ENCODE measurements at regions not wholly inside any gene's neighbourhood (a gene's known extent, or its start where the extent isn't known, plus 50 kb on each side); places are given as distances from the start of the nearest gene placed in this dataset.

DNA sequence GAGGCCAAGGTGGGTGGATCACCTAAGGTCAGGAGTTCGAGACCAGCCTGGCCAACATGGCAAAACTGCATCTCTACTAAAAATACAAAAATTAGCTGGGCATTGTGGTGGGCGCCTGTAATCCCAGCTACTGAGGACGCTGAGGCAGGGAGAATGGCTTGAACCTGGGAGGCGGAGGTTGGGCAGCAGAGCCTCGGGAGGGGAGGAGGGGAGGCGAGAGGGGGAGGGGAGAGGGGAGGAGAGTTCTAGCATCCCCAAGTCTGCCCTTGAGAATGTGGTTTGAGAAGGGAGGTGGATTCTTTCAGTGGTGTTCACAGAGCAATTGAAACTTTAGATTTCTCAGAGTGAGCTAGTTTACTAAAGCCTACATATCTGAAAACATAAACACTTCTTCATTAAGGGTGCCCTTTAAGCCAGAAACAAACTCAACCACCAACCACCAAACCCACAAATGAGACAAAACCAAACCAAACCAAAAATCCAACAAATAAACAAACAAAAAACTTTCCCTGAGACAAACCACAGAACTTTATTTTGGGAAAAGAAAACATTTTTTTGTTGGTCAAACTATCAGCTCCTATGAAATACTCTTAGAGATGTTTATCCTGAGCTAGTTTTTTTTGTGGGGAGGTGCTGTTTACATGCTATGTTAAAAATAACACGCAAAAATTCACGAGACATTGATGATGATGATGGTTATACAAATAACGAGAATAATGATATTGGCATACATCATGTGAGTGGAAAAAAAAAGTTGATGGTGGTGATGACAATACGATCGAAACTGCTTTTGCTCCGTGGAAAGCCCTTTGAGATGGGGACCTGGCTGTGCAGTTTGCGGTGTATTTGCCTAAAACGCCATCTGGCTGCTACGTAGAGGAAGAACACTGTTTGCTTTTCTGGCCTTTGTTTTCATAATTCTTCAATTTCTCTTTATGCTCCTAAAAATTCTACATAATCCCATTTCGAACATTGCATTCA lies 98.2 kb upstream of the PRKX start:
- 0 out of 2 replicates have a peak overlapping the region, but pooled peaks have one; percentile 42 for H3K4me2 ChIP-seq
- peaks cover 4% of the 10 kb centered on the region for H3K4me1 ChIP-seq (ENCODE audit: insufficient read depth)
- no peak overlapping the region for H3K4me3 Mint-ChIP-seq
- no peak overlapping the region for H2AFZ ChIP-seq
- peak; percentile 36 for DNase-seq (ENCODE audit: low spot score)
- no peaks in the 10 kb centered on the region for H3K9me2 ChIP-seq (ENCODE audit: insufficient read depth)
- H3K36me3 ChIP-seq (ENCODE audit: insufficient read depth), result no peaks in the 10 kb centered on the region
- no peak overlapping the region for H3K27ac Mint-ChIP-seq
- peaks cover 14% of the 10 kb centered on the region for H3K27me3 Mint-ChIP-seq (ENCODE audit: insufficient read depth, low read depth, poor library complexity)
- no peaks in the 10 kb centered on the region for H3F3A ChIP-seq (replicated peaks; ENCODE audit: low read depth)
- ATAC-seq, result no peak
- H3K36me3 Mint-ChIP-seq (ENCODE audit: low read depth), result no peaks in the 10 kb centered on the region
- H3K27me3 ChIP-seq (ENCODE audit: insufficient read depth), result no peaks in the 10 kb centered on the region
- no peaks in the 10 kb centered on the region for H3K9me3 Mint-ChIP-seq
- no peaks in the 10 kb centered on the region for H4K20me1 ChIP-seq (replicated peaks; ENCODE audit: insufficient read depth)
- H3K79me2 ChIP-seq (replicated peaks; ENCODE audit: insufficient read depth), result no peaks in the 10 kb centered on the region
- H3K4me3 ChIP-seq, result no peak overlapping the region
- TF ChIP-seq, protein P1, sequence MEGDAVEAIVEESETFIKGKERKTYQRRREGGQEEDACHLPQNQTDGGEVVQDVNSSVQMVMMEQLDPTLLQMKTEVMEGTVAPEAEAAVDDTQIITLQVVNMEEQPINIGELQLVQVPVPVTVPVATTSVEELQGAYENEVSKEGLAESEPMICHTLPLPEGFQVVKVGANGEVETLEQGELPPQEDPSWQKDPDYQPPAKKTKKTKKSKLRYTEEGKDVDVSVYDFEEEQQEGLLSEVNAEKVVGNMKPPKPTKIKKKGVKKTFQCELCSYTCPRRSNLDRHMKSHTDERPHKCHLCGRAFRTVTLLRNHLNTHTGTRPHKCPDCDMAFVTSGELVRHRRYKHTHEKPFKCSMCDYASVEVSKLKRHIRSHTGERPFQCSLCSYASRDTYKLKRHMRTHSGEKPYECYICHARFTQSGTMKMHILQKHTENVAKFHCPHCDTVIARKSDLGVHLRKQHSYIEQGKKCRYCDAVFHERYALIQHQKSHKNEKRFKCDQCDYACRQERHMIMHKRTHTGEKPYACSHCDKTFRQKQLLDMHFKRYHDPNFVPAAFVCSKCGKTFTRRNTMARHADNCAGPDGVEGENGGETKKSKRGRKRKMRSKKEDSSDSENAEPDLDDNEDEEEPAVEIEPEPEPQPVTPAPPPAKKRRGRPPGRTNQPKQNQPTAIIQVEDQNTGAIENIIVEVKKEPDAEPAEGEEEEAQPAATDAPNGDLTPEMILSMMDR (conservative IDR thresholded peaks at IDR 0.05; ENCODE audit: low read depth in 2 of 2), result peak; percentile 44 to 69
- TF ChIP-seq, protein P2, sequence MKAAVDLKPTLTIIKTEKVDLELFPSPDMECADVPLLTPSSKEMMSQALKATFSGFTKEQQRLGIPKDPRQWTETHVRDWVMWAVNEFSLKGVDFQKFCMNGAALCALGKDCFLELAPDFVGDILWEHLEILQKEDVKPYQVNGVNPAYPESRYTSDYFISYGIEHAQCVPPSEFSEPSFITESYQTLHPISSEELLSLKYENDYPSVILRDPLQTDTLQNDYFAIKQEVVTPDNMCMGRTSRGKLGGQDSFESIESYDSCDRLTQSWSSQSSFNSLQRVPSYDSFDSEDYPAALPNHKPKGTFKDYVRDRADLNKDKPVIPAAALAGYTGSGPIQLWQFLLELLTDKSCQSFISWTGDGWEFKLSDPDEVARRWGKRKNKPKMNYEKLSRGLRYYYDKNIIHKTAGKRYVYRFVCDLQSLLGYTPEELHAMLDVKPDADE (IDR thresholded peaks at IDR 0.05), result no peak
- peaks cover 32% of the 10 kb centered on the region for H3K4me1 Mint-ChIP-seq
- no peak overlapping the region for H3K27ac ChIP-seq (ENCODE audit: low read depth)

DNA sequence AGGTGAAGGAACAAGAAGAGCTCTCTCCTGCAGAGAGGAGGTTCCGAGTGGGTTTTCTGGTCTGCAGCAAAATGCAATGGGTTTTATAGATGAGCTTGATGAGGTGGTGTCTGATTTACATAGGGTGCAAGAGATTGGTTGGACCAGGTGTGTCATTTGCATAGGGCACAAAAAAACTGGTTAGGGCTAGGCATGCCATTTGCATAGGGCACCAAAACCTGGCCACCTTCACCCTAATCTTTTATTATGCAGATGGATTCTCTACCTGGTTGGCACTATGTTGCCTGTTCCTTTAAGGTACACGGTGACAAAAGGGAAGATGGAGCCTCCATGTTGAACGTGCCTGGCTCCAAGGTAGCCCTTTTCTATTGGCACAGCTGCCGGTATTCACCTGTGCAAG lies 94.5 kb upstream of the PRKX start:
- Histone ChIP-seq H4K20me1 (replicated peaks; ENCODE audit: insufficient read depth) (no peaks in the 10 kb centered on the region), H3K4me3 (no peak overlapping the region), H2AFZ (no peak overlapping the region), H3K27ac (ENCODE audit: low read depth) (no peak overlapping the region), H3K27me3 (ENCODE audit: insufficient read depth) (no peaks in the 10 kb centered on the region), H3K36me3 (ENCODE audit: insufficient read depth) (no peaks in the 10 kb centered on the region), H3K4me2 (no peak overlapping the region), H3F3A (replicated peaks; ENCODE audit: low read depth) (no peaks in the 10 kb centered on the region), H3K9me2 (ENCODE audit: insufficient read depth) (no peaks in the 10 kb centered on the region), H3K4me1 (ENCODE audit: insufficient read depth) (peaks cover 4% of the 10 kb centered on the region; the same call in 1 of the 2 replicates), H3K79me2 (replicated peaks; ENCODE audit: insufficient read depth) (no peaks in the 10 kb centered on the region)
- Mint-ChIP-seq H3K27me3 (ENCODE audit: insufficient read depth, low read depth, poor library complexity) (peaks cover 5% of the 10 kb centered on the region), H3K4me3 (no peak overlapping the region), H3K27ac (no peak overlapping the region), H3K36me3 (ENCODE audit: low read depth) (no peaks in the 10 kb centered on the region), H3K4me1 (peaks cover 34% of the 10 kb centered on the region), H3K9me3 (no peaks in the 10 kb centered on the region)
- DNase-seq (ENCODE audit: low spot score) (peak; percentile 12), ATAC-seq (peak; percentile 33)
- TF ChIP-seq NANOG (IDR thresholded peaks at IDR 0.05; ENCODE audit: borderline replicate concordance) (no peak), ZNF331 (CRISPR knock-in tag; IDR thresholded peaks at IDR 0.05; ENCODE audit: low read depth) (no peak), ZNF114 (CRISPR knock-in tag; IDR thresholded peaks at IDR 0.05) (no peak), EZH2 (IDR thresholded peaks at IDR 0.05; ENCODE audit: low read depth, unreplicated experiment) (no peak), POLR2AphosphoS5 (IDR thresholded peaks at IDR 0.05; ENCODE audit: low read depth) (no peak), CREB1 (CRISPR knock-in tag; IDR thresholded peaks at IDR 0.05; ENCODE audit: low read depth) (no peak), STAT1 (IDR thresholded peaks at IDR 0.05; ENCODE audit: unreplicated experiment) (no peak)
- TF ChIP-seq, protein P2 (IDR thresholded peaks at IDR 0.05), result no peak
- TF ChIP-seq, protein P3, sequence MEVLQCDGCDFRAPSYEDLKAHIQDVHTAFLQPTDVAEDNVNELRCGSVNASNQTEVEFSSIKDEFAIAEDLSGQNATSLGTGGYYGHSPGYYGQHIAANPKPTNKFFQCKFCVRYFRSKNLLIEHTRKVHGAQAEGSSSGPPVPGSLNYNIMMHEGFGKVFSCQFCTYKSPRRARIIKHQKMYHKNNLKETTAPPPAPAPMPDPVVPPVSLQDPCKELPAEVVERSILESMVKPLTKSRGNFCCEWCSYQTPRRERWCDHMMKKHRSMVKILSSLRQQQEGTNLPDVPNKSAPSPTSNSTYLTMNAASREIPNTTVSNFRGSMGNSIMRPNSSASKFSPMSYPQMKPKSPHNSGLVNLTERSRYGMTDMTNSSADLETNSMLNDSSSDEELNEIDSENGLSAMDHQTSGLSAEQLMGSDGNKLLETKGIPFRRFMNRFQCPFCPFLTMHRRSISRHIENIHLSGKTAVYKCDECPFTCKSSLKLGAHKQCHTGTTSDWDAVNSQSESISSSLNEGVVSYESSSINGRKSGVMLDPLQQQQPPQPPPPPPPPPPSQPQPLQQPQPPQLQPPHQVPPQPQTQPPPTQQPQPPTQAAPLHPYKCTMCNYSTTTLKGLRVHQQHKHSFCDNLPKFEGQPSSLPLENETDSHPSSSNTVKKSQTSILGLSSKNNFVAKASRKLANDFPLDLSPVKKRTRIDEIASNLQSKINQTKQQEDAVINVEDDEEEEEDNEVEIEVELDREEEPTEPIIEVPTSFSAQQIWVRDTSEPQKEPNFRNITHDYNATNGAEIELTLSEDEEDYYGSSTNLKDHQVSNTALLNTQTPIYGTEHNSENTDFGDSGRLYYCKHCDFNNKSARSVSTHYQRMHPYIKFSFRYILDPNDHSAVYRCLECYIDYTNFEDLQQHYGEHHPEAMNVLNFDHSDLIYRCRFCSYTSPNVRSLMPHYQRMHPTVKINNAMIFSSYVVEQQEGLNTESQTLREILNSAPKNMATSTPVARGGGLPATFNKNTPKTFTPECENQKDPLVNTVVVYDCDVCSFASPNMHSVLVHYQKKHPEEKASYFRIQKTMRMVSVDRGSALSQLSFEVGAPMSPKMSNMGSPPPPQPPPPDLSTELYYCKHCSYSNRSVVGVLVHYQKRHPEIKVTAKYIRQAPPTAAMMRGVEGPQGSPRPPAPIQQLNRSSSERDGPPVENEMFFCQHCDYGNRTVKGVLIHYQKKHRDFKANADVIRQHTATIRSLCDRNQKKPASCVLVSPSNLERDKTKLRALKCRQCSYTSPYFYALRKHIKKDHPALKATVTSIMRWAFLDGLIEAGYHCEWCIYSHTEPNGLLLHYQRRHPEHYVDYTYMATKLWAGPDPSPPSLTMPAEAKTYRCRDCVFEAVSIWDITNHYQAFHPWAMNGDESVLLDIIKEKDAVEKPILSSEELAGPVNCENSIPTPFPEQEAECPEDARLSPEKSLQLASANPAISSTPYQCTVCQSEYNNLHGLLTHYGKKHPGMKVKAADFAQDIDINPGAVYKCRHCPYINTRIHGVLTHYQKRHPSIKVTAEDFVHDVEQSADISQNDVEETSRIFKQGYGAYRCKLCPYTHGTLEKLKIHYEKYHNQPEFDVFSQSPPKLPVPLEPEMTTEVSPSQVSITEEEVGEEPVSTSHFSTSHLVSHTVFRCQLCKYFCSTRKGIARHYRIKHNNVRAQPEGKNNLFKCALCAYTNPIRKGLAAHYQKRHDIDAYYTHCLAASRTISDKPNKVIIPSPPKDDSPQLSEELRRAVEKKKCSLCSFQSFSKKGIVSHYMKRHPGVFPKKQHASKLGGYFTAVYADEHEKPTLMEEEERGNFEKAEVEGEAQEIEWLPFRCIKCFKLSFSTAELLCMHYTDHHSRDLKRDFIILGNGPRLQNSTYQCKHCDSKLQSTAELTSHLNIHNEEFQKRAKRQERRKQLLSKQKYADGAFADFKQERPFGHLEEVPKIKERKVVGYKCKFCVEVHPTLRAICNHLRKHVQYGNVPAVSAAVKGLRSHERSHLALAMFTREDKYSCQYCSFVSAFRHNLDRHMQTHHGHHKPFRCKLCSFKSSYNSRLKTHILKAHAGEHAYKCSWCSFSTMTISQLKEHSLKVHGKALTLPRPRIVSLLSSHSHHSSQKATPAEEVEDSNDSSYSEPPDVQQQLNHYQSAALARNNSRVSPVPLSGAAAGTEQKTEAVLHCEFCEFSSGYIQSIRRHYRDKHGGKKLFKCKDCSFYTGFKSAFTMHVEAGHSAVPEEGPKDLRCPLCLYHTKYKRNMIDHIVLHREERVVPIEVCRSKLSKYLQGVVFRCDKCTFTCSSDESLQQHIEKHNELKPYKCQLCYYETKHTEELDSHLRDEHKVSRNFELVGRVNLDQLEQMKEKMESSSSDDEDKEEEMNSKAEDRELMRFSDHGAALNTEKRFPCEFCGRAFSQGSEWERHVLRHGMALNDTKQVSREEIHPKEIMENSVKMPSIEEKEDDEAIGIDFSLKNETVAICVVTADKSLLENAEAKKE (CRISPR knock-in tag; IDR thresholded peaks at IDR 0.05), result no peak
